Fibroblast of villous mesenchyme (primary cell): ENCODE measurements at regions not wholly inside any gene's neighbourhood (a gene's known extent, or its start where the extent isn't known, plus 50 kb on each side); places are given as distances from the start of the nearest gene placed in this dataset.

Experiments used
- DNase-seq: peaks from one replicate; pipeline ENCODE4 v3.0.0-alpha.2; 2010; ENCODE audit warnings: low read depth
- H3K4me3 ChIP-seq: 2 replicates; pipeline ENCODE4 v1.5.1; 2011; ENCODE audit warnings: low read depth, mild to moderate bottlenecking, low read length
- CTCF ChIP-seq: IDR thresholded peaks from 2 replicates; pipeline ENCODE4 v1.5.1; 2012; ENCODE audit warnings: low read depth, mild to moderate bottlenecking, low read length; ENCODE audit not compliant: insufficient read depth

- no peak overlapping the region for H3K4me3 ChIP-seq
- no peak for DNase-seq
- TF ChIP-seq CTCF, result no peak
Measured at GRCh38 chr2:8402222-8402621, 279.6 kb upstream of the ID2 start.

- DNase-seq, result no peak
- TF ChIP-seq CTCF, result no peak
- H3K4me3 ChIP-seq, result no peak overlapping the region
Measured at GRCh38 chr2:8403876-8404275, 278.0 kb upstream of the ID2 start.

GRCh38 chr2:8405334-8405733 is 276.5 kb upstream of the ID2 start:
- no peak overlapping the region for H3K4me3 ChIP-seq
- TF ChIP-seq CTCF, result no peak
- DNase-seq, result no peak

GRCh38 chr2:8406271-8406670 is 275.6 kb upstream of the ID2 start:
- no peak overlapping the region for H3K4me3 ChIP-seq
- peak; percentile 12 for DNase-seq
- TF ChIP-seq CTCF, result no peak

GRCh38 chr2:8407332-8407731 is 274.5 kb upstream of the ID2 start:
- no peak for TF ChIP-seq CTCF
- DNase-seq, result no peak
- no peak overlapping the region for H3K4me3 ChIP-seq

GRCh38 chr2:8408560-8409460 is 273.0 kb upstream of the ID2 start:
- H3K4me3 ChIP-seq, result no peak overlapping the region
- no peak for DNase-seq
- no peak for TF ChIP-seq CTCF
